ENCODE measurements at regions not wholly inside any gene's neighbourhood (a gene's known extent, or its start where the extent isn't known, plus 50 kb on each side); places are given as distances from the start of the nearest gene placed in this dataset.
A peak's percentile ranks its signal among the peaks of the same experiment; 100 is the strongest.
"Not testable (repeated sequence)": the region's sequence is repeated elsewhere in the genome, so short reads cannot be mapped to it uniquely, and the experiment has no call there.

DNA sequence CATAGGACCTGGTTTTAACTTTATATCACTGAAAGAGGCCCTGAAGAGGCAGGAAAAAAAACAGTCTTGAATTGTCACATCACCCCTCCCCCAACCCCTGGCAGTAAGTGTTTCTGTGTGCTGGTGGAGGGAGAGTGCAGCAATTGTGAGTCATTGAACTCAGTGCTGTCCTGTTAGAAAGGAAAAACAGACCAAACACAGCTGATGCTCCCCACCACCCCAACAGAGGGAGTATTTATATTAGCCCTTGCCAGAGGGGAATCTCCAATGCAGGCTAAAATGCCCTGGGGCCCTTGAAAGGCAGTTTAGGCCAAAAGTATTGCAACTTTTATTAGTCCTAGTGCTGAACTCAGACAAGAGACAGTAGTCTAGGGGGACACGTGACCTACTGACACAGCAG is 197.8 kb upstream of the AGTR2 start:
- no peak for DNase-seq

DNA sequence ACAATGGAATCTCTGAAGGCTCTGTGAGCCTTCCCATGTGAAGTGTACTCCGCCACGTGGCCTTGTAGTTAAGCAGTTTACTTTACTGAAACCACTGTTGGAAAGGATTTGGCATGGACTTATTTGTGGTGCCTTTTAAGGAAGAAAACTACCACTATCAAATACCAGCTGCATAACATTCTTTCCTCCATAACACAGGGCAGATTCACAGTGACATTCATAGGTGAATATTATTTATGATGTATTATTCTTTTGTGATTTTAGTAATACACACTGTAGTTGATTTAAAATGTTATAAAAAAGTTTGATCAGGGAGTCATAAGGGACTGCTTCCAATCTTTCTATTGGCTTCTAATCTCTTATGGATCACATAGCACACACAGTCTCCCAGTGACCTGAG is 192.5 kb upstream of the AGTR2 start:
- no peak for DNase-seq

DNA sequence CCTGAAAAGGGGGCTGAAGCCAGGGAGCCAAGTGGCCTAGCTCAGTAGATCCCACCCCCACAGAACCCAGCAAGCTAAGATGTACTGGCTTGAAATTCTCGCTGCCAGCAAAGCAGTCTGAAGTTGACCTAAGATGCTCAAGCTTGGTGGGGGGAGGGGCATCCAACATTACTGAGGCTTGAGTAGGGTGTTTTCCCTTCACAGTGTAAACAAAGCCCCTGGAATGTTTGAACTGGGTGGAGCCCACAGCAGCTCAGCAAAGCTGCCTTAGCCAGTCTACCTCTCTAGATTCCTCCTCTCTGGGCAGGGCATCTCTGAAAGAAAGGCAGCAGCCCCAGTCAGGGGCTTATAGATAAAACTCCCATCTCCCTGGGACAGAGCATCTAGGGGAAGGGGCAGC is 187.4 kb upstream of the AGTR2 start:
- DNase-seq: not testable (repeated sequence)

DNA sequence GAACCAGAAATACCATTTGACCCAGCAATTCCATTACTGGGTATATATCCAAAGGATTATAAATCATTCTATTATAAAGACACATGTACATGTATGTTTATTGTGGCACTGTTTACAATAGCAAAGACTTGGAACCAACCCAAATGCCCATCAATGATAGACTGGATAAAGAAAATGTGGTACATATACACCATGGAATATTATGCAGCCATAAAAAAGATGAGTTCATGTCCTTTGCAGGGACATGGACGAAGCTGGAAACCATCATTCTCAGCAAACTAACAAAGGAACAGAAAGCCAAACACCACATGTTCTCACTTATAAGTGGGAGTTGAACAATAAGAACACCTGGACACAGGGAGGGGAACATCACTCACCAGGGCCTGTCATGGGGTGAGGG is 183.1 kb upstream of the AGTR2 start:
- DNase-seq: not testable (repeated sequence)

DNA sequence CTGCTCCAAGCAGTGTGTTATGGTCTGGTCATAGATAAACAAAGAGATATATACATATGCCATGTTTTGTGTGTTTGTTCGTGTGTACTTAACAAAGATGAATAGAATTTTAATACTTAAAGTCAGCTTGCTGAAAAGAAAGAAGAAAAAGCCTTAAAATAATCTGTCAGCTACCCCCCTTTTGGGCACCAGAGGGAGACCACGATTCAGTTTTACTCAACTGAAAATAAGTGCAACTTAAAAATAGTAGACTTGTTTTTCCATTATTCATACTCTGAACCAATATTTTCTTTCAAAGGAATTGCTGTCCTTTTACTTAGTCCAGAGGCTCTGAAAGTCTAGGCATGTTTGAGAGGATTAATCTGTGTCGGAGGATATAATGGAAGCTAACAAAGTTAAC is 181.7 kb upstream of the AGTR2 start:
- DNase-seq: no peak

DNA sequence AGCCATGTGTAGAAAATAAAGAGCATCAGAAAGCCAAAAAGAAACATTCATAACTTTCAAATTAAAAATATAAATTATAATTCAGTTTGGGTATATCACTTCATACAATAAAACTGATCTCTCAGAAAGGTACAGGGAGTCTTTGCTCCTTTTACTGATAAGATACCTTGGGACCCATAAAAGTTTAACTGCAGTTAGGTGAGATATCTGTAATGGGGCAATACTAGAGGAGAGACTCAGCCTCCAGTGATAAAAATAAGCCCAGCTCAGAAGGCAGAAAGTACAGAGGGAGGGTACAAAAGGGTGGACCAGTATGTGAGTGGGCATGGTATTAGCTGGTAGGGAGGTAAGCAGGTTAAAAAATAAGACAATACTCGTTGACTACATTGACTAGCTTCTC is 180.9 kb upstream of the AGTR2 start:
- no peak for DNase-seq

DNA sequence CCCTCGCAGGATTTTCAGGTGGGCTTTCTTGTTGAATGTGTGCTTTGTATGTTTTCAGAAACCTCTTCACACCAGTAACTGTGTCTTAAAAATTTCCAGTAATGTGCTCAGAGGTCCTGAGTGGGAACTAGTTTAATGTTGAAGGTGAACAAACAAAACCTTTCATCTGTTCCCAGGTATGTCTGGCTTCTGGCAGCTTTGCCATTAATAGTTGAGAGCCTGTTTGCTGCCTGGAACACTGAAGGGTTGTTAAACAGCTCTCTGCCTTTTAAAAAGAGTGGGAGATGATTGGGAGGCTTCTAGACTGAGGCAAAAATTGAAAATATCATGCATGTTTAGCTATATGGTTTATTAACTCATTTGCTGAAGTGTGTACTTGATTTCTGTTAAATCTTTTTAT is 161.2 kb upstream of the AGTR2 start:
- DNase-seq: no peak

DNA sequence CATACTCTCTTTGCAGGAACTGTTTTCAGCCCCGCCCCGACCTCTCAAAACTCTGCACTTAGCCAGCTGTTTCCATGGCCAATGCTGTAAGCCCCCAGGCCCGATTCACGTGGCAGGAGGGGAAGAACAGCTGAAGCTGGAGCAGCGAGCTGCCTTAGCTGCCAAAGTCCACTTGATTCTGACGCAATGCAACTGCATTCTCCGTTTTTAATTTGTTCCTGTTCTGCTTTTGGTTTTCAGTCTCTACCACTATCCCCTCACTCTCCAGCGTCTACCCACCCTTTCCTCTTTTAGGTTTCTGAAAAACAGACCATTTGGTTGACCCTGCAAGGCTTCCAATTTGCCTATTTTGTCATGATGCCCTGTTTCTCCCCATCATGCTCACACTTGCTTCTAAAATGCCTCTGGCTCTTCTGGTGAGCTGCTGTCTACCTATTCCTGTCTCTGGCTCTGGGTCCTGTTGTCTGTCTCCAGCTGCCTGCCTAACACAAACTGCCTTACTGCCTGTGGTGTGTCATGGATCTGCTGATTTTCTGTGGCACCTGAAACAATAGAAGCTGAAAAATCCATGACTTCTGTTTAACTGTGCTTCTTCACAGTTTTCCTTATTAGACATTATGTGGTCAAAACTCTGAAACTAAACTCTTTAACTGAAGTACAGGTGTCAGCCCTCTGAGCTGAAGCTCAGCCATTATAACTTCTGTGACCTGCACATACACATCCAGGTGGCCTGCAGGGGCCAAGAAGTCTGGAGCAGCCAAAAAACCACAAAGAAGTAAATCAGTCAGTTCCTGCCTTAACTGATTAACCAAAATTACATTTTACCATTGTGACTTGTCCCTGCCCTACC is 160.5 kb upstream of the AGTR2 start:
- DNase-seq: peak in 1 of 2 donors; percentile 0

DNA sequence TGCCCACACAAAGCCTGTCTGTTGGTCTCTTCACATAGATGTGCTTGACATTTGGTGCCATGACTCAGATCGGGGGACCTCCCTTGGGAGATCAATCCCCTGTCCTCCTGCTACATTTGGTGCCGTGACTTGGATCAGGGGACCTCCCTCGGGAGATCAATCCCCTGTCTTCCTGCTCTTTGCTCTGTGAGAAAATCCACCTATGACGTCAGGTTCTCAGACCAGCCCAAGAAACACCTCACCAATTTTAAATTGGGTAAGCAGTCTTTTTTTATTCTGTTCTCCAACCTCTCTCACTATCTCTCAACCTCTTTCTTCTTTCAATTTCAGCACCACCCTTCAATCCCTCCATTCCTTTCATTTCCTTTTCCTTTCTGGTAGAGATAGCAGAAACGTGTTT is 159.6 kb upstream of the AGTR2 start:
- no peak for DNase-seq

DNA sequence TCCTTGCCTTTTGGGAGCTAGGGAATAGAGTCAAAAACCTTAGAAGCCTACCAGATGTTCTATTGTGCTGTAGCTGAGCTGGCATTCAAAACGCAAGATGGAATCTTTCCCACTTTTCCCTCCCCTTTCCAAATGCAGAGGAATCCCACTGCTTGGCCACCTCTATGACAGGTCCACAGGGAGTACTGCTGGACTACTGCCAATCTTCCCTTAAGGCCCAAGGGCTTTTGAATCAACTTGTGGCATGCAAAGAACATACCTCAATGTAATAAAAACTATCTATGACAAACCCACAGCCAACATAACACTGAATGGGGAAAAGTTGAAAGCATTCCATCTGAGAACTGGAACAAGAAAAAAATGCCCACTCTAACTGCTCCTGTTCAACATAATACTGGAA is 139.2 kb upstream of the AGTR2 start:
- DNase-seq: no peak

Data from CD4-positive, alpha-beta T cell treated with Interferon alpha-2 for 1 hour (primary cell).